ENCODE measurements at regions not wholly inside any gene's neighbourhood (a gene's known extent, or its start where the extent isn't known, plus 50 kb on each side); places are given as distances from the start of the nearest gene placed in this dataset.

DNA sequence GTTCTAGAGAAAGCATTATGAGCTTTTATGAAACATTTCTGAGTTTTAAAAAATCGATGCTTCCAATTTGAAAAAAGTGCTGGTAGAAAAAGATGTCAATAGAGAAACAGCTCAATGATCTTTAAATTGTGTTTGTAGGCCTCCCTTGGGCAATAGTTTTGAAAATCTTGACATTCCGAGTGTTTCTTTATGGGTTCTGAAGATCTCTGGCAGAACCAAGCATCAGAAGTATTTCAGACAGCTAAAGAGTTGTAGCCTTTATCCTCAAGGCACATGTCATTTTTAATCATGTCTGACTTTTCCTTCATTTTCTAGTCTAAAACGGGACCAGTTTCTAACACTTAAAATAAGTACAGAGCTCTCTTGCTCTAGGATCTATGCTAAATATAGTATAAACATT is 188.1 kb upstream of the CBLB start:
- H3K9me2 ChIP-seq (ENCODE audit: low read depth, low read length), result no peaks in the 10 kb centered on the region
- no peaks in the 10 kb centered on the region for H4K20me1 ChIP-seq (ENCODE audit: insufficient read depth, low read length)
- H3K4me3 ChIP-seq (ENCODE audit: low read depth, low read length, poor library complexity, severe bottlenecking), result no peak overlapping the region
- 0 out of 2 replicates have a peak overlapping the region, but pooled peaks have one; percentile 83 for H2AFZ ChIP-seq (ENCODE audit: low read length)
- no peak overlapping the region for H3K4me2 ChIP-seq (ENCODE audit: low read length)
- H3K79me2 ChIP-seq (ENCODE audit: insufficient read depth, low read length), result no peaks in the 10 kb centered on the region
- no peaks in the 10 kb centered on the region for H3K27me3 ChIP-seq (ENCODE audit: insufficient read depth, low read length)
- TF ChIP-seq EZH2 (IDR thresholded peaks at IDR 0.05; ENCODE audit: borderline replicate concordance, low read length), result no peak
- TF ChIP-seq, protein P1, sequence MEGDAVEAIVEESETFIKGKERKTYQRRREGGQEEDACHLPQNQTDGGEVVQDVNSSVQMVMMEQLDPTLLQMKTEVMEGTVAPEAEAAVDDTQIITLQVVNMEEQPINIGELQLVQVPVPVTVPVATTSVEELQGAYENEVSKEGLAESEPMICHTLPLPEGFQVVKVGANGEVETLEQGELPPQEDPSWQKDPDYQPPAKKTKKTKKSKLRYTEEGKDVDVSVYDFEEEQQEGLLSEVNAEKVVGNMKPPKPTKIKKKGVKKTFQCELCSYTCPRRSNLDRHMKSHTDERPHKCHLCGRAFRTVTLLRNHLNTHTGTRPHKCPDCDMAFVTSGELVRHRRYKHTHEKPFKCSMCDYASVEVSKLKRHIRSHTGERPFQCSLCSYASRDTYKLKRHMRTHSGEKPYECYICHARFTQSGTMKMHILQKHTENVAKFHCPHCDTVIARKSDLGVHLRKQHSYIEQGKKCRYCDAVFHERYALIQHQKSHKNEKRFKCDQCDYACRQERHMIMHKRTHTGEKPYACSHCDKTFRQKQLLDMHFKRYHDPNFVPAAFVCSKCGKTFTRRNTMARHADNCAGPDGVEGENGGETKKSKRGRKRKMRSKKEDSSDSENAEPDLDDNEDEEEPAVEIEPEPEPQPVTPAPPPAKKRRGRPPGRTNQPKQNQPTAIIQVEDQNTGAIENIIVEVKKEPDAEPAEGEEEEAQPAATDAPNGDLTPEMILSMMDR (IDR thresholded peaks at IDR 0.05; ENCODE audit: low read length), result no peak
- no peaks in the 10 kb centered on the region for H3K9me3 ChIP-seq (ENCODE audit: low read length)
- no peak overlapping the region for H3K27ac ChIP-seq (ENCODE audit: low read depth, low read length, poor library complexity, severe bottlenecking)
- no peaks in the 10 kb centered on the region for H3F3A ChIP-seq (ENCODE audit: insufficient read depth, low read length)
- H3K4me1 ChIP-seq (ENCODE audit: insufficient read depth, low read length, severe bottlenecking), result no peaks in the 10 kb centered on the region
- H3K36me3 ChIP-seq (ENCODE audit: insufficient read depth, low read length), result no peaks in the 10 kb centered on the region
- H3K9ac ChIP-seq (ENCODE audit: low read length), result no peak overlapping the region

DNA sequence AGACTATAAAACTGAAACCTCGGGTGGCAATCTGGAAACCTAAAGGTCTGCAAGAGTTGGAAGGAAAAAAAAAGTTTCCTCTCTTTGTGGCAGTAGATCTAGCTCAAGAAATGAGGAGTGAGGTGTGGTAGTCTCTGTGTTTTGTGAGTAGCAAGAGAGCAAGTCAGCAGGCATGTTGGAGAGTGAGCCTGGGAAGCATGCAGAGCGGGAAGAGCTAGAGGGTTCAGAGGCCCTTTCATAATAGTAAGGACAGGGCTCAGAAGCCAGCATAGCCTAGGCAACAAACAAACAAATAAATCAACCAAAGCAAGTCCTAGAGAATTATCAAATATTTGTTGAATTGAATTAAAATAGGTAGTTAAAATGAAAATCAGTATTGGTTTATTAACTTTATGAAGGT is 189.7 kb upstream of the CBLB start:
- Histone ChIP-seq H4K20me1 (ENCODE audit: insufficient read depth, low read length) (no peaks in the 10 kb centered on the region), H3K79me2 (ENCODE audit: insufficient read depth, low read length) (no peaks in the 10 kb centered on the region), H3F3A (ENCODE audit: insufficient read depth, low read length) (no peaks in the 10 kb centered on the region), H3K36me3 (ENCODE audit: insufficient read depth, low read length) (no peaks in the 10 kb centered on the region), H3K9me3 (ENCODE audit: low read length) (no peaks in the 10 kb centered on the region), H3K4me3 (ENCODE audit: low read depth, low read length, poor library complexity, severe bottlenecking) (no peak overlapping the region), H3K4me2 (ENCODE audit: low read length) (no peak overlapping the region), H2AFZ (ENCODE audit: low read length) (no peak overlapping the region), H3K9me2 (ENCODE audit: low read depth, low read length) (no peaks in the 10 kb centered on the region), H3K27ac (ENCODE audit: low read depth, low read length, poor library complexity, severe bottlenecking) (no peak overlapping the region), H3K9ac (ENCODE audit: low read length) (no peak overlapping the region), H3K4me1 (ENCODE audit: insufficient read depth, low read length, severe bottlenecking) (no peaks in the 10 kb centered on the region), H3K27me3 (ENCODE audit: insufficient read depth, low read length) (no peaks in the 10 kb centered on the region)
- no peak for TF ChIP-seq EZH2 (IDR thresholded peaks at IDR 0.05; ENCODE audit: borderline replicate concordance, low read length)
- TF ChIP-seq, protein P1 (IDR thresholded peaks at IDR 0.05; ENCODE audit: low read length), result no peak

DNA sequence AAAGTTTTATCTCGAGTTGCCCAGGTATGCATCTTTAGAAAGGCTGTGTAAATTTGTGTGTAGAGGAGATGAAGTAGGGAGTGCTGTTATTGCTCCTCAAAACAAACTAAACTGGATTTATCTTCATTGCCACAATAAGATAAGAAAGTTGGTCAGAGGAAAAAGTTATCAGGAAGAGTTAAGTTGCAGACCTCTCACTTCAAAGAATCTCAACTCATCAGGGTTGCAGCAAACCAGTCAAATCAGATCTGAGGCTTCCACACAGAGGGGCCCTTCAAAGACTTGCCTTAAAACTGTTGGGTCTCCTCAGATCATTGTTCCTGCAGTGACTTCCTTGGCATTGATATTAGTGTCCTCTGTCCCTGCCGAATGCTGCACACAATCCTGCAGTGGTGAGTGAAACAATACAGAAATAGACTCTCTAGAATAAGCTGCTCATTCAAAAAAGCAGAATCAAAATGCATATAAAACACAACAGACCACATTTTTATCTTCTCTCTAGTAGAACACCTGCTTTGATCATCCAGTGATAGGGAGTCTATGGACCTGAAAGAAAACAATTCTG is 191.2 kb upstream of the CBLB start:
- Histone ChIP-seq H3K27ac (ENCODE audit: low read depth, low read length, poor library complexity, severe bottlenecking) (no peak overlapping the region), H3K9me3 (ENCODE audit: low read length) (0 out of 2 replicates have a peak, but pooled peaks cover 3% of the 10 kb centered on the region), H3K4me3 (ENCODE audit: low read depth, low read length, poor library complexity, severe bottlenecking) (no peak overlapping the region), H3K79me2 (ENCODE audit: insufficient read depth, low read length) (no peaks in the 10 kb centered on the region), H3F3A (ENCODE audit: insufficient read depth, low read length) (no peaks in the 10 kb centered on the region), H3K4me1 (ENCODE audit: insufficient read depth, low read length, severe bottlenecking) (no peaks in the 10 kb centered on the region), H2AFZ (ENCODE audit: low read length) (no peak overlapping the region), H3K36me3 (ENCODE audit: insufficient read depth, low read length) (no peaks in the 10 kb centered on the region), H4K20me1 (ENCODE audit: insufficient read depth, low read length) (no peaks in the 10 kb centered on the region), H3K9me2 (ENCODE audit: low read depth, low read length) (no peaks in the 10 kb centered on the region), H3K27me3 (ENCODE audit: insufficient read depth, low read length) (no peaks in the 10 kb centered on the region), H3K9ac (ENCODE audit: low read length) (no peak overlapping the region), H3K4me2 (ENCODE audit: low read length) (no peak overlapping the region)
- no peak for TF ChIP-seq EZH2 (IDR thresholded peaks at IDR 0.05; ENCODE audit: borderline replicate concordance, low read length)
- TF ChIP-seq, protein P1 (IDR thresholded peaks at IDR 0.05; ENCODE audit: low read length), result no peak

Measured in OCI-LY1 (cell line).